ENCODE measurements at regions not wholly inside any gene's neighbourhood (a gene's known extent, or its start where the extent isn't known, plus 50 kb on each side); places are given as distances from the start of the nearest gene placed in this dataset.

GRCh38 chr9:82404881-82405280, 416.3 kb downstream of the SPATA31D1 start:
- no peak for TF ChIP-seq CTCF (IDR thresholded peaks at IDR 0.05)

DNA sequence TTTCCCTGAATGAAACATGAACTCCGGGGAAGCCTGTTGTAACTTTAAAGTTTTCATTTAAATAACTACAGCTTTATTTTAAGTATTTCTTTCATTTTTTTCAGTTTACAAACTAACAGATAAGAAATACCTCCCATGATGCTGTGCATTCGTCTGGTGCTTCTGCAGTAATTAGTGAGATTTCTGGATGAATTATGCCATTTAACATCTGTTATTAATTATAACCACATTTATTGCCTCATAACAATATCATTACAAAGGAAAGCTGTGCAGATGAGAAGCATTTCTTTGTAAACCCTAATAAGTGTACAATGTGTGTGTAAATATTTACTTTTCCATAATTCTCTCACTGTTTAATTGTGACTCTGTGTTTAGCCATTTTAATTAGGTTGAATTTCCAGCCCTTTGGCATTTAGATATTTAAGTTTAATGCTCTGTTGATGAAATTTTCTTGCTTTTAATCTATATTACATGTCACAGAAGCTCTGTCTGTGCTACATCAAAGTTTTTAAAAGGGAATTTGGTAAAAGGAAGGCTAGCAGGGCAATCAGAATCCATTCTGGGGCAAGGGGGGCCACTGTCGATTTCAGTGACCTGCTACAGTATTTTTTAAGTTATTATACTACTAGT, 418.0 kb downstream of the SPATA31D1 start:
- TF ChIP-seq CTCF (IDR thresholded peaks at IDR 0.05), result no peak

GRCh38 chr9:82410306-82410705, 421.7 kb downstream of the SPATA31D1 start:
- TF ChIP-seq CTCF (IDR thresholded peaks at IDR 0.05), result no peak

DNA sequence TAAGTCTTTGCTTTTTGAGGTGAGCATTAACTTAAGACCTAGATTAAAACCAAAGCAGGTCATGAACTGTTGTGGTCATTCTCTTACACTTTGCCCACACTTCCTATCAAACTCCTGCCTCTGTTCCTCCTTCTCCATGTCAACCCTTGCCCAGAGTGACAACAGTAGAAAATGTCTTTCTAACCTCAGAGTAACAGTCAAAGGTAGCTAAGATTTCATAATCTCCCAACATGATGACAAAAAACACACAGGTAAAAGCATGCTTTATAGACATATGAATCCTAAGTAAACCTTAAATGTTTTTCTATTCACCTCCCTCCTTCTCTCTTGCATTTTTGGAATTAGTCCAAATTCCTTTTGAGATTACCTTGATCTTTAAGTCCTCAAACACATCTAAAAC, 422.3 kb downstream of the SPATA31D1 start:
- TF ChIP-seq CTCF (IDR thresholded peaks at IDR 0.05), result no peak

GRCh38 chr9:82412586-82413305, 424.2 kb downstream of the SPATA31D1 start:
- TF ChIP-seq CTCF (IDR thresholded peaks at IDR 0.05), result no peak

DNA sequence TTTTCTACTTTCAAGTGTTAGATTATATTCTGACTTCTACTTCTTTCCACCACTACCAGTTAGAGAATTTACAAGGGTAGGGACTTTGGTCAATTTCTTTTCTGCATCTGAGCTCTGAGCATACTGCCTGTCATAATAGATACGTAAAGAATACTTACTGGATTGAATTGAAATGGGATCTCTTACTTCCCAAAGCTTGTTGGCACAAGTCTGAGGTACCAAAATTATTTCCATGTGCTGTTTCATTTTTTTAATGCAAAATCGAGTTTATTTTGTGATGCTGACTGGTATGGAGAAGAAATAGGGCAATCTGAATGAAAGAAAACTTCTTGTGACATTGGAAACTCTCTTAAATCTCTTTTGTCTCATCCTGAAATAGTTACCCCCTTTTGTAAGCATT, 428.9 kb downstream of the SPATA31D1 start:
- no peak for TF ChIP-seq CTCF (IDR thresholded peaks at IDR 0.05)

GRCh38 chr9:82418334-82418733, 429.8 kb downstream of the SPATA31D1 start:
- TF ChIP-seq CTCF (IDR thresholded peaks at IDR 0.05), result no peak
